Lower lobe of right lung (tissue), 2 donors: ENCODE measurements at regions not wholly inside any gene's neighbourhood (a gene's known extent, or its start where the extent isn't known, plus 50 kb on each side); places are given as distances from the start of the nearest gene placed in this dataset.

ENCODE experiments used
- ATAC-seq, 2 donors: fragments of 200-7000 bp; cut with Tn5 transposase; one replicate each; pipeline ENCODE4 v1.9.1; 2020 to 2022; ENCODE audit warnings: mild to moderate bottlenecking in 2 of 2, moderate library complexity in 2 of 2
- DNase-seq: peaks from one replicate; pipeline ENCODE4 v3.0.0-alpha.2; 2020
- H3K27ac ChIP-seq: fragments of 200-600 bp; one replicate; pipeline ENCODE4 v1.8.0; 2022
- H3K27me3 ChIP-seq: fragments of 200-600 bp; one replicate; pipeline ENCODE4 v1.8.0; 2022; ENCODE audit warnings: low read depth
- H3K36me3 ChIP-seq: fragments of 200-600 bp; one replicate; pipeline ENCODE4 v1.8.0; 2022; ENCODE audit warnings: mild to moderate bottlenecking
- H3K4me1 ChIP-seq: fragments of 200-600 bp; one replicate; pipeline ENCODE4 v1.8.0; 2022
- H3K4me3 ChIP-seq: fragments of 200-600 bp; one replicate; pipeline ENCODE4 v1.8.0; 2022; ENCODE audit warnings: mild to moderate bottlenecking
- H3K9me3 ChIP-seq: fragments of 200-600 bp; one replicate; pipeline ENCODE4 v1.8.0; 2022
- CTCF ChIP-seq: fragments of 200-600 bp; IDR thresholded peaks from one replicate; pipeline ENCODE4 v1.8.0; 2022; ENCODE audit warnings: antibody characterized with exemption, mild to moderate bottlenecking
- intact Hi-C: fragments of 100-400 bp; cut with DNase I; formaldehyde crosslinking; loops from one replicate; pipeline ENCODE4 v1.11.0; 2022
- donor health status: DM: no; HTN: yes; CAD: no; lungs with severe emphysema.

DNA sequence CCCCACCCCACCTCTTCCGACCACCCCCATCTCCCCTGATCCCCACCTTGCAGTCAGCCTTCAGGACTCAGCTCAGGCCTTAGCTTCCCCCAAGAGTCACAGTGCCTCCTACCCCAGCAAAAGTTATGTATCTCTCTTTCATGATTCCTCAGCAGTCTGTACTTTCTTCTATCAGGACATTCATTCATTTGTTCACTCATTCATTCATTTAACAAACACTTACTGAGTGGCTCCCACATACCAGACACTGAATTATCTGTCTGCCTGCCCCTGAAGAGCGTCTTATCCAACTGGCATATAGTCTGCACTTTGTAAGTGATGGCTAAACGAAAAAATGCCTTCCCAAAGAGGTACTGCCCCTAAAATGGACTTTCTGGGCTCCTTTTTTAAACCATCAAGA is 114.4 kb upstream of the SLC35F3 start:
- intact Hi-C loops, result no loop called here

GRCh38 chr1:233790662-233791371 is 113.7 kb upstream of the SLC35F3 start:
- no peaks in the 10 kb centered on the region for H3K4me1 ChIP-seq
- TF ChIP-seq CTCF, result peak; percentile 87
- peaks cover 6% of the 10 kb centered on the region for H3K9me3 ChIP-seq
- DNase-seq (no peak), ATAC-seq (peak; percentile 84 to 85)
- H3K36me3 ChIP-seq, result no peaks in the 10 kb centered on the region
- H3K27me3 ChIP-seq, result peaks cover 2% of the 10 kb centered on the region
- intact Hi-C loops, result no loop called here
- no peak overlapping the region for H3K27ac ChIP-seq
- H3K4me3 ChIP-seq, result no peak overlapping the region

More for the DNA sequence above, 114.4 kb upstream of the SLC35F3 start:
- Histone ChIP-seq H3K36me3 (no peaks in the 10 kb centered on the region), H3K27ac (no peak overlapping the region), H3K4me3 (no peak overlapping the region), H3K27me3 (peaks cover 2% of the 10 kb centered on the region), H3K9me3 (peaks cover 6% of the 10 kb centered on the region), H3K4me1 (no peaks in the 10 kb centered on the region)
- DNase-seq (no peak), ATAC-seq (no peak)
- TF ChIP-seq CTCF, result no peak

DNA sequence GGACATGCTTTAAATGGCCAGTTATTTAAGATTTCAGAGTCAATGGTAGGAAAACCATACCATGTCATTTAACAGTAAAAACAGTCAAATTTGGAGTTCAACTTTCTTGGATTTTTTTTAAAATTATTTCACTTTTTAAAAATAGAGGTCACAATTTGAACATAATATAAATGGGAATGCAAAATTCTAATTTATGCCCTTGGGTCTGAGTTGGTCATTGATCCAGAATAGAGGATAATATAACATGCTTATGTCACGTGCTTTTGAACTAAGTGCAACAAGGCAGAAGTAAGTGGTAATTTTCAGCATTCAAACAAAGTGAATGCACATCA is 113.1 kb upstream of the SLC35F3 start:
- TF ChIP-seq CTCF, result no peak
- intact Hi-C loops, result no loop called here
- H3K4me3 ChIP-seq, result no peak overlapping the region

DNA sequence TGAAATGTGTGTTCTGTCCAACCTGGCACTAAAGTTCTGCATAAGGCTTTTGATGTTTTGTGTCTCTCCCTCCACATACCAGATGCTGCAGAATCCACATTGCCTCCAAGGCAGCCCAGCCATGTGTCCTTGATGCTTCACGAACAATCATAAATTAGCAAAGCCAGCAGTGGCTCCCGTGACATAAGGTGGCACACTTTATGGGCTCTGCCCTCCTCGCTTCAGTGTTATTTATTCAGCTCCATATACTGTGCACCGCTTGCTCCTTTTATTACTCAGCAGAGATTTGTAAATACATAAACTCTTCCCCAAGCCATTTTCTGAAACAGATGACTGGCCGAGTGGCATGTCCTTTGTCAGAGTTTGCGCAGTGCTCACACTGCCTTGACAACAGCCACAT is 112.8 kb upstream of the SLC35F3 start:
- no peak overlapping the region for H3K27ac ChIP-seq
- intact Hi-C loops, result no loop called here
- no peak for TF ChIP-seq CTCF
- no peak overlapping the region for H3K4me3 ChIP-seq
- no peaks in the 10 kb centered on the region for H3K4me1 ChIP-seq
- H3K27me3 ChIP-seq, result peaks cover 2% of the 10 kb centered on the region
- H3K9me3 ChIP-seq, result peaks cover 6% of the 10 kb centered on the region
- DNase-seq, result no peak
- no peaks in the 10 kb centered on the region for H3K36me3 ChIP-seq
- ATAC-seq, result no peak

More for the DNA sequence above, 113.1 kb upstream of the SLC35F3 start:
- peaks cover 6% of the 10 kb centered on the region for H3K9me3 ChIP-seq
- DNase-seq (no peak), ATAC-seq (no peak)
- no peak overlapping the region for H3K27ac ChIP-seq
- H3K4me1 ChIP-seq, result no peaks in the 10 kb centered on the region
- peaks cover 2% of the 10 kb centered on the region for H3K27me3 ChIP-seq
- no peaks in the 10 kb centered on the region for H3K36me3 ChIP-seq

DNA sequence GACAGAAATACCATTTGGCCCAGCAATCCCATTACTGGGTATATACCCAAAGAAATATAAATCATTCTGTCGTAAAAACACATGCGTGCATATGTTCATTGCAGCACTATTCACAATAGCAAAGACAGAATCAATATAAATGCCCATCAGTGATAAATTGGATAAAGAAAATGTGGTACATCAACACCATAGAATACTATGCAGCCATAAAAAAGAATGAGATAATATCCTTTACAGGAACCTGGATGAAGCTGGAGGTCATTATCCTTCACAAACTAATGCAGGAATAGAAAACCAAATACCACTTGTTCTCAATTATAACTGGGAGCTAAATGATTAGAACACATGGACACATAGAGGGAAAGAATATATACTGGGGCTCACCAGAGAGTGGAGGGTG is 109.6 kb upstream of the SLC35F3 start:
- no peak overlapping the region for H3K4me3 ChIP-seq
- no peak overlapping the region for H3K27ac ChIP-seq
- no peaks in the 10 kb centered on the region for H3K36me3 ChIP-seq
- H3K9me3 ChIP-seq, result peaks cover 6% of the 10 kb centered on the region
- ATAC-seq, result no peak
- DNase-seq, result no peak
- TF ChIP-seq CTCF, result no peak
- H3K27me3 ChIP-seq, result peaks cover 2% of the 10 kb centered on the region
- intact Hi-C loops, result no loop called here
- no peaks in the 10 kb centered on the region for H3K4me1 ChIP-seq
